Chondrocyte (in vitro differentiated cells): ENCODE measurements at regions not wholly inside any gene's neighbourhood (a gene's known extent, or its start where the extent isn't known, plus 50 kb on each side); places are given as distances from the start of the nearest gene placed in this dataset.
"Not testable (repeated sequence)": the region's sequence is repeated elsewhere in the genome, so short reads cannot be mapped to it uniquely, and the experiment has no call there.

Source experiments
- DNase-seq: peaks from one replicate; pipeline ENCODE4 v3.0.0; 2021; ENCODE audit warnings: mixed read lengths, low spot score
- H3K27ac Mint-ChIP-seq: one replicate; pipeline ENCODE4 v1.8.0; 2021; ENCODE audit warnings: mild to moderate bottlenecking, moderate library complexity, mixed read lengths; ENCODE audit not compliant: unreplicated experiment
- H3K27me3 Mint-ChIP-seq: 2 replicates; pipeline ENCODE4 v1.8.0; 2021; ENCODE audit warnings: low read depth, mixed read lengths
- H3K36me3 Mint-ChIP-seq: 2 replicates; pipeline ENCODE4 v1.8.0; 2021; ENCODE audit warnings: low read depth, mixed read lengths
- H3K4me1 Mint-ChIP-seq: 2 replicates; pipeline ENCODE4 v1.8.0; 2021; ENCODE audit warnings: low read depth, mild to moderate bottlenecking, mixed read lengths
- H3K4me3 Mint-ChIP-seq: one replicate; pipeline ENCODE4 v1.8.0; 2021; ENCODE audit warnings: mild to moderate bottlenecking, moderate library complexity, mixed read lengths; ENCODE audit not compliant: unreplicated experiment
- H3K9me3 Mint-ChIP-seq: 2 replicates; pipeline ENCODE4 v1.8.0; 2021; ENCODE audit warnings: low read depth, mixed read lengths
- CTCF ChIP-seq: fragments of 200-600 bp; sonication (generic); IDR thresholded peaks from 2 replicates; pipeline ENCODE4 v1.5.0; 2021; ENCODE audit warnings: antibody characterized with exemption, mild to moderate bottlenecking, moderate library complexity

DNA sequence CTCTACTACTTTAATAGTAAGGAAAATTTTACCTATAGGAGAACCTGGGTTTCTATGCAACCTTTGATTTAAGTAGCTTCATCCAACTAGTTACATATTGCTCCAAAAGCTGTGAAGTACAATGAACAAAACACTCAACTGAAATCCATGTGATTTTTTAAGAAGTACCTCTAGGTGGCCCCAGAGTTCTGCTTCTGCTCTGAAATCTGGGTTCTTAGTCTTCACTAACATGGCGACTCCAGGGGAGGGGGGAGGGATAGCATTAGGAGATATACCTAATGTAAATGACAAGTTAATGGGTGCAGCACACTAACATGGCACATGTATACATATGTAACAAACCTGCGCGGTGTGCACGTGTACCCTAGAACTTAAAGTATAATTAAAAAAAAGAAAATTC lies 73.4 kb upstream of the MAGEB2 start:
- Mint-ChIP-seq H3K4me3 (no peak overlapping the region), H3K9me3 (no peaks in the 10 kb centered on the region), H3K36me3 (no peaks in the 10 kb centered on the region), H3K27ac (no peak overlapping the region), H3K4me1 (no peaks in the 10 kb centered on the region), H3K27me3 (peaks cover 6% of the 10 kb centered on the region)
- DNase-seq: no peak
- peak; percentile 70 for TF ChIP-seq CTCF

DNA sequence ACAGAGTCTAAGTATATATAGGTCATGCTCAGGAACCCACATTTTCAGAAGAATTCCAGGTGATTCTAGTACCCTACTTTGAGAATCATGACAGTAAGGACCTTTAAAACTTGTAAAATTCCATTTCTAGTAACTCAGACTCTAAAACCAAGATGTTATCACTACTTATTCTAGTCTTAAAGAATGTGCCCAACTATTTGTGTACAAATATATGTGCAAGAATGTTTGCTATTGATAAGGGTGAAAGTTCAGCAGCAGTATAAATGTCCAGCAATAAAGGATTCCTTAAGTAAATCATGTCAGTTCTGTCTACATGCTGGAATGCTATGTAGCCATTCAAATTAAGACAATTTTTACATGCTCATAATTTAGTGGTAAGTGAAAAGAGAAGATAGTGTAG lies 71.1 kb upstream of the MAGEB2 start:
- no peaks in the 10 kb centered on the region for H3K9me3 Mint-ChIP-seq
- H3K36me3 Mint-ChIP-seq: no peaks in the 10 kb centered on the region
- H3K27ac Mint-ChIP-seq: no peak overlapping the region
- no peak for DNase-seq
- H3K4me1 Mint-ChIP-seq: no peaks in the 10 kb centered on the region
- H3K4me3 Mint-ChIP-seq: no peak overlapping the region
- peaks cover 6% of the 10 kb centered on the region for H3K27me3 Mint-ChIP-seq
- no peak for TF ChIP-seq CTCF

DNA sequence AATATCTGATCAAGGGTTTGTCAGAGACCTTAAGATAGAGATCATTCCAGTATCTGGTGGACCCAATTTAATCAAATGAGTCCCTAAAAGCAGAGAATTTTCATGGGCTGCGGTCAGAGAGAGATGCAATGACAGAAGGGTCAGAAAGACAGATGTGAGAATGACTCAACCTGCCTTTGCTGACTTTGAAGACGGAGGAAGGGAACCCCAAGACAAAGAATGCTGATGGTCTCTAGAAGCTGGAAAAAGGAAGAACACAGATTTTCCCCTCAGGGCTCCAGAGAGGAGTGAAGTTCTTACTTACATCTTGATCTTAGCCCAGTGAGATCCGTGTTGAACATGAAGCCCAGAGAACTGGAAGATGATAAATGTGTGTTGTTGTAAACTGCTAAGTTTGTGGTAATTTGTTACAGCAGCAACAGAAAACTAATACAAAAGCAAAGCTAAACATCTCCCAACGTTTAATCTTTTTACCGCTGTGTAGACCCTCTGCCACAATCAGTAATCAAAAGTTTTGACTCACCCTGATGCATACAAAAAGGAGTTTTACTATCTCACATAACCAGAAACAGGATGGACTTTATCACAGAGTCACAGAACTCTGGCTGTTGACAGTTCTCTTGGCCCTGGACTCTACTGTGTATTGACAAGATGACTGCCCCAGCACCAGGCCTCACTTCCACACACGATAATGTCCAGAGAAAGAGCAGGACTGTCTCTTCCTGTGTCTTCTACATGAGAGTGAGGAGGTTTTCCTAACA lies 70.2 kb upstream of the MAGEB2 start:
- no peak for TF ChIP-seq CTCF
- DNase-seq: no peak
- Mint-ChIP-seq H3K4me3 (no peak overlapping the region), H3K4me1 (no peaks in the 10 kb centered on the region), H3K9me3 (no peaks in the 10 kb centered on the region), H3K27ac (no peak overlapping the region), H3K27me3 (peaks cover 6% of the 10 kb centered on the region), H3K36me3 (no peaks in the 10 kb centered on the region)

DNA sequence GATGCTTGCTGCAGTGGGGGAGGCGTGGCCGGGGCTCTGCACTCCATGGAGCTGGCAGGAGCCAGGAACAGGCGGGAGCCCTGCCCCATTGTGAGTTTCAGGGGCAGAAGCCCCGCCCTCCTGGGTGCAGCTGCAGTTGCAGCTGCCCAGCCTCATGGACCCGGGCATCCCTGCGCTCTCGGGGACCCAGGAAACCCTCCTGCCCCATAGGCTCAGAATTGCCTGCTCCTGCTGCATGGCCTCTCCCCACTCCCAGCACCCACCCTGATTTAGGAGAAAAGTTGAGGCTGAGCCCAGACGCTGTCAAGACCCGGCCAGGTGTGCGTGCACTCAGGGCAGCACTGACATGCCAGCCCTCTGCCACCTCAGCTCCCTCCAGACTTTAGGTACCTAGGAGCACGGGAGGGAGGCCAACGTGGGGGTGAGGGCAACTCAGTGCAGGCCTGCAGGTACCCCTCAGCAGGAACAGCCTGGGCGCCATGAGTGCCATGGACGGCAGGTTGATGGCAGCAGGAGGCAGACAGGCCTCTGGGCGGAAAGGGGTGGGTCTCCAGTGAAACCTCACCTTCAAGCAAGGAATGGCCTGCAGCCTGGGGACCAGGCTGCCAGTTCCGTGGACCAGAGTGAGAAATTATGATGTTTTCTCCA lies 67.2 kb upstream of the MAGEB2 start:
- H3K27me3 Mint-ChIP-seq: peaks cover 6% of the 10 kb centered on the region
- H3K27ac Mint-ChIP-seq: no peak overlapping the region
- no peaks in the 10 kb centered on the region for H3K9me3 Mint-ChIP-seq
- H3K36me3 Mint-ChIP-seq: no peaks in the 10 kb centered on the region
- H3K4me1 Mint-ChIP-seq: no peaks in the 10 kb centered on the region
- DNase-seq: no peak
- TF ChIP-seq CTCF: no peak
- H3K4me3 Mint-ChIP-seq: no peak overlapping the region

GRCh38 chrX:30149206-30149605 lies 66.2 kb upstream of the MAGEB2 start:
- not testable (repeated sequence) for H3K4me3 Mint-ChIP-seq, H3K27me3 Mint-ChIP-seq, H3K27ac Mint-ChIP-seq, H3K4me1 Mint-ChIP-seq, H3K9me3 Mint-ChIP-seq, H3K36me3 Mint-ChIP-seq, DNase-seq
